ENCODE measurements at regions not wholly inside any gene's neighbourhood (a gene's known extent, or its start where the extent isn't known, plus 50 kb on each side); places are given as distances from the start of the nearest gene placed in this dataset.
"Not testable (repeated sequence)": the region's sequence is repeated elsewhere in the genome, so short reads cannot be mapped to it uniquely, and the experiment has no call there.

- DNase-seq (ENCODE audit: low read depth) = no peak
Observed at GRCh38 chr4:177242651-177243286, 66.9 kb upstream of the NEIL3 start.

DNA sequence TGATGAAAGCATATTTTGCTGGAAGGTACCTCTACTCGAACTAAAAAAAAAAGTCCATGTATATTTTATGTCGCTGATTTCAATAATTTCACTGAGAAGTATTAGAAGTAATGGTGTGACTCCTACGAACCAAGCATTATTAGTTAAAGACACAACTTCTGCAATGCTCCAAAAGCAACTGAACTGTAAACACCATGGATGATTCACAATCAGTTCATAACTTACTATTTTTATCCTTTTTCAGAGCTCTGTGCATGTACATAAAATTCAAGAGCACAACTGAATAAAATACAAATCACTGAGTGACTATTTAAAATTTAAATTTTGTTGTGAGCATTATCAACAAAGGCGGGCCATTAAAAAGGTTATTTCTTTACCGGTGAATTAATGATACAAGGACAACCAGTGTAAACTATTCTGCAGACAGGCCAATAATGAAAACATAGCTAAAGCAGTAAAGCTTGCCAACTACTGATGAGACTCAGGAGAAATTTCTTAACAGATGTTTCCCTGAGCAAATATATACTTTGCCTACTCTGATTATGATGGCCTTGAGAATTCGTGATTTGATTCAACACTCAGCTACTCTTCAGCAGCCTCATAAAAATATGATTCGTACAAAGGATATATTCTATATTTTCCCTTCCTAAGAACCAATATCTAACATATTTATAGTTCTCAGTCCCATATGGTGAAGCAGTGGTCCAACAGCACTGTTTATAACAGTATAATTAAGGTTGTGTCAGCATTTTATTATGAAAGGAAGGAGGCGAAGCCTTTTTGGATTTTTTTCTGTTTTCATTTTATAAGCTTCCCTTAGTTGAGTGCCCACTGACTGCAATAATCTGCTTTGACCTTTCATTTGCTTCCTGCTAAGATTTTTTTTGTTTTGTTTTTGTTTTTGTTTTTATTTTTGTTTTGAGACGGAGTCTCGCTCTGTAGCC, 62.8 kb upstream of the NEIL3 start:
- DNase-seq (ENCODE audit: low read depth) = no peak

GRCh38 chr4:177250056-177250696, 59.5 kb upstream of the NEIL3 start:
- DNase-seq (ENCODE audit: low read depth) = peak; percentile 18

DNA sequence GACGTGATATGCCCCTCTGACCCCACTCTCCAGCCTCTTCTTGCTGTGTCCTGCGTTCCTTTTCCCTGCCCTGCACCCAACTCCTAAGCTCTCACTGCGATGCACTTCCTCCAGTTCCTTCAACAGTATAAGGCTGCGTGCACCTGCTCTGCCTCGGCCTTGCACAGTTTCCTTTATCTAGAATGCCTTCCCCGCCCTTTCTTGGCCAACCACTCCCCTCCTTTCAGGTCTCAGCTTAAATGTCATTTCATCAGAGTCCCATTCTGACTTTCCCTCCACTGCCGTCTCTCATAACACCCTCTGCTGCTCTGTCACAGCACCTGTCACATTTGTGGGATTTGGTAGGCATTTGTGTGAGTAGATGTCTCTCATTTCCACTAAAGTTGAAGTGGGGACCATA, 58.4 kb upstream of the NEIL3 start:
- DNase-seq (ENCODE audit: low read depth) = no peak

- no peak for DNase-seq (ENCODE audit: low read depth)
Observed at GRCh38 chr4:177255359-177255758, 54.3 kb upstream of the NEIL3 start.

DNA sequence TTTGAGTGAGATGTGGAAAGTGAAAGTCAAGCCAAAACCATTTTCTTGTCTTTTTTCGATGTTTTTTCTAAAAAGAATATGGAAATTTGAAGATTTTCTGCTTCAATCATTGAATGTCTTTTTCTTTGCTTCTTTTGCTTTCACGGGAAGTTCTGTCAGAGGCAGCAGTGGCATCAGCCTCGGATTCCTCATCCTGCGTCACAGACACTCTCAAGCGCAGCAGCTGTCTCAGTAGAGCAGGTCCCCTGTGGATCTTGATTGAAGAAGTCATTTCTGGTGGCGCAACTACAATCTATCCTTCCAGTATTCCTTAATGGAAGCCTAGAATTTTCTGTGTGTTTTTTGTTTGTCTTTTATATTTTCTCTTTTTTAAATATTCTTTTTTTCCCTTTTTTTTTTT, 52.7 kb upstream of the NEIL3 start:
- no peak for DNase-seq (ENCODE audit: low read depth)

DNA sequence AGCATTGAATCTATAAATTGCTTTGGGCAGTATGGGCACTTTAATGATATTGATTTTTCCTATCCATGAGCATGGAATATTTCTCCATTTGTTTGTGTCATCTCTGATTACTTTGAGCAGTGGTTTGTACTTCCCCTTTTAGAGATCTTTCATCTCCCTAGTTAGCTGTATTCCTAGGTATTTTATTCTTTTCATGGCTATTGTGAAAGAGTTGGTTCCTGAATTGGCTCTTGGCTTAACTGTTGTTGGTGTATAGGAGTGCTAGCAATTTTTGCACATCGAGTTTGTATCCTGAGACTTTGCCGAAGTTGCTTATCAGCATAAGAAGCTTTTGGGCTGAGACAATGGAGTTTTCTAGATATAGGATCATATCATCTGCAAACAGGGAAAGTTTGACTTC, 50.2 kb upstream of the NEIL3 start:
- not testable (repeated sequence) for DNase-seq (ENCODE audit: low read depth)
